Lower leg skin (tissue), 4 donors: ENCODE measurements at regions not wholly inside any gene's neighbourhood (a gene's known extent, or its start where the extent isn't known, plus 50 kb on each side); places are given as distances from the start of the nearest gene placed in this dataset.

Source experiments
- DNase-seq, 2 donors: peaks; one replicate each; pipeline ENCODE4 v3.0.0-alpha.2; 2019; ENCODE audit warnings: low spot score in 2 of 2
- H3K4me3 ChIP-seq: fragments of 200-600 bp; sonication (generic); 2 replicates; pipeline ENCODE4 v1.5.1; 2017; ENCODE audit warnings: mild to moderate bottlenecking, low read depth; ENCODE audit not compliant: poor library complexity, severe bottlenecking
- CTCF ChIP-seq, 3 donors: fragments of 450-650 bp; IDR thresholded peaks; one replicate each; pipeline ENCODE4 v1.5.1; 2016; ENCODE audit warnings: antibody characterized with exemption in 3 of 3, mild to moderate bottlenecking in 3 of 3, moderate library complexity in 2 of 3
- POLR2A ChIP-seq, 2 donors: fragments of 450-650 bp; IDR thresholded peaks; one replicate each; pipeline ENCODE4 v1.6.1; 2016 to 2017; ENCODE audit warnings: antibody characterized with exemption in 2 of 2, mild to moderate bottlenecking in 1 of 2, moderate library complexity in 1 of 2
- WGBS, 2 donors: methylation state at CpG; one replicate each; pipeline ENCODE4 v1.1.5; 2018; 5-methylcytosine and 5-hydroxymethylcytosine counted together
- intact Hi-C: fragments of 100-400 bp; cut with DNase I; formaldehyde crosslinking; loops from one replicate; pipeline ENCODE4 v1.15.0; 2023; ENCODE audit warnings: low total_unique reads

DNA sequence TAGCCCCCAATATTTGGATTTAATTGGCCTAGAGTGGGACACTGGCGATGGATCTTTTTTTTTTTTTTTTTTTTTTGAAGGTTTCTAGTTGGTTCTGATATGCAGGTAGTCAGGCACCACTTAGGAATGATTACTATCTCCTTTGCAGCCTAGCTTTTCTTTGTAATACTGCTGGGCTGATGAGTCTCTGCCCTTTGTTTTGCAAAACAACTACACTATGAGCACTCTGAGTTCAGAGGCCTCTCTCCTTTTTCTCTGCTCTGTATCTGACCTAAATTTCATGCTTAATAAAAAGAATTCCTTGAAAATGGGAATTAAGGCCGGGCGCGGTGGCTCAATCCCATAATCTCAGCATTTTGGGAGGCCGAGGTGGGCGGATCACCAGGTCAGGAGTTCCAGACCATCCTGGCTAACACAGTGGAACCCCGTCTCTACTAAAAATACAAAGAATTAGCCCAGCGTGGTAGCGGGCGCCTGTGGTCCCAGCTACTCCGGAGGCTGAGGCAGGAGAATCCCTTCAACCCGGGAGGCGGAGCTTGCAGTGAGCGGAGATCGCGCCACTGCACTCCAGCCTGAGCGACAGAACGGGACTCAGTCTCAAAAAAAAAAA, 1312.3 kb downstream of the FAM181B start:
- no peak overlapping the region for H3K4me3 ChIP-seq
- TF ChIP-seq CTCF (IDR thresholded peaks at IDR 0.05), result no peak
- TF ChIP-seq POLR2A (IDR thresholded peaks at IDR 0.05), result no peak
- 94 to 95% methylated on average over 18 of the region's 18 CpGs for WGBS, 2 donors
- no peak for DNase-seq
- intact Hi-C loops, result no loop called here

DNA sequence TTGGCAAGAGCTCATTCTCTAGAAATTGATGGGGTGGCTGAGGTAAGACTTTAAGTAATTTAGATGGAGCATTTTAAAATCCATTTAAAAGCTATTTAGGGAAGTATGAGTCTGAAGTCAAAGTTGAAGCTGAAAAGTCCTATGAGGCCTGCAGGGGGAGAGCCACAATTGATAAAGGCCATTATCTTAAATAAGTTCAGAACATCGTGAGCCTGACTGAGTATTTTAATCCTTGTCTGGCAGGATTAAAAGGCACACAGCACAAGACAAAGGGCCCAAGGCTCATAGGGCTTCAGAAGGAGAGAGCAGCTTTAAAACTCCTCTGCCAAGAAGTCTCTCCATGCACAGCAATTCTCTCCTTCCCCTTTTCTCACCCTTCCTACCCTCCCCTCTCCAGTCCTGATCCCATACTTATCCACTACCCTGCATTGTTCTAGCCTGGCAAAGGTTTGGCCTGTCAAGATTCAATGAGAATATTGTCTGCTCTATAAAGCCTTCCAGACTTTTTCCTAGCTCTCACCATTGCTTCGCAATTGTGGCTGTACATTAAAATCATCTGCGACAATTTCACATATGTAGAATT, 1312.9 kb downstream of the FAM181B start:
- intact Hi-C loops, result no loop called here
- TF ChIP-seq CTCF (IDR thresholded peaks at IDR 0.05), result no peak
- TF ChIP-seq POLR2A (IDR thresholded peaks at IDR 0.05), result no peak
- no peak for DNase-seq
- no peak overlapping the region for H3K4me3 ChIP-seq
- 81% methylated on average over 3 of the region's 3 CpGs for WGBS, 2 donors

- TF ChIP-seq POLR2A (IDR thresholded peaks at IDR 0.05) (no peak), CTCF (IDR thresholded peaks at IDR 0.05) (no peak)
- no peak for DNase-seq
- H3K4me3 ChIP-seq, result no peak overlapping the region
- intact Hi-C loops, result no loop called here
- WGBS, 2 donors, result 70 to 76% methylated on average over 2 of the region's 2 CpGs
Measured at GRCh38 chr11:81397316-81397715, 1336.3 kb downstream of the FAM181B start.

DNA sequence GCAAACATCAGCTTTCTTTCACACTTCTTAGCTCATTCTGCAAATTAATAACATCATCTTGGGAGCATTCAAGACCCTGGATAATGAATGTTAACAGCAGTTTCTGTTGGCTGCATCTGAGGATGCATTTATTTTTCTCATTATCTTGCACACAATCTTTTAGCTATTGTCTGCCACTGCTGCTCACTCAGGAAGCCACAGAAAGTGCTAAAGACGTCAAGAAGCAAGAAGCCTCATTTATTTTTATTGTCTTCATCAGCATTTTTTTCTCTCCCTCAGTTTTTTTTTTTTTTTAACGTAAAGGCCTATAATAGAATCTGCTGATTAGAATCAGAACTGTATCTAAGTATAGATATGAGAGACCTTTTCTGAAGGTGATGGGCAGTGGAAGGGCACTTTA, 1339.4 kb downstream of the FAM181B start:
- no peak for DNase-seq
- TF ChIP-seq CTCF (IDR thresholded peaks at IDR 0.05) (no peak), POLR2A (IDR thresholded peaks at IDR 0.05) (no peak)
- H3K4me3 ChIP-seq, result no peak overlapping the region
- 22 to 29% methylated on average over 2 of the region's 2 CpGs for WGBS, 2 donors
- intact Hi-C loops, result no loop called here

DNA sequence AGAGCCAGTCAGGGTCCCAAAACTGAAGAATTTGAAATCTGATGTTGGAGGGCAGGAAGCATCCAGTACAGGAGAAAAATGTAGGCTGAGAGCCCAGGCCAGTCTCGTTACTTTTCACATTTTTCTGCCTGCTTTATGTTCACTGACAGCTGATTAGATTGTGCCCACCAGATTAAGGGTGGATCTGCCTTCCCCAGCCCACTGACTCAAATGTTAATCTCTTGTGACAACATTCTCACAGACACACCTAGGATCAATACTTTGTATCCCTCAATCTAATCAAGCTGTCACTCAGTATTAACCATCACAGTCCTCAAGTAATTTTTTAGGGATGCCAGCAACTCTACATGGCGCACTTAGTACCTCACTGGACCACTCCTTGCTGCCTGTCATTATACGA, 1345.3 kb downstream of the FAM181B start:
- intact Hi-C loops, result no loop called here
- H3K4me3 ChIP-seq, result no peak overlapping the region
- no peak for DNase-seq
- 74 to 76% methylated on average over 3 of the region's 3 CpGs for WGBS, 2 donors
- TF ChIP-seq CTCF (IDR thresholded peaks at IDR 0.05) (no peak), POLR2A (IDR thresholded peaks at IDR 0.05) (no peak)

- WGBS, 2 donors, result 43 to 53% methylated on average over 1 of the region's 1 CpG
- no peak for DNase-seq
- TF ChIP-seq POLR2A (IDR thresholded peaks at IDR 0.05) (no peak), CTCF (IDR thresholded peaks at IDR 0.05) (no peak)
- H3K4me3 ChIP-seq, result no peak overlapping the region
- intact Hi-C loops, result no loop called here
Measured at GRCh38 chr11:81380395-81380794, 1353.3 kb downstream of the FAM181B start.
